Stimulated activated naive B cell treated with anti-CD40 and anti-IgM and Interleukin-4, amounts not matched to agents 10 μg/mL and 1 μg/mL and 100 μg/mL, for 72 hours (primary cell): ENCODE measurements at regions not wholly inside any gene's neighbourhood (a gene's known extent, or its start where the extent isn't known, plus 50 kb on each side); places are given as distances from the start of the nearest gene placed in this dataset.

Experiments
- ATAC-seq, 2 donors: fragments of 150-1000 bp; cut with Tn5 transposase; replicated peaks; 2 replicates each; pipeline ENCODE4 v1.10.0; 2021; ENCODE audit warnings: moderate library complexity in 1 of 2
- DNase-seq: peaks from one replicate; pipeline ENCODE4 v3.0.0; 2021
- H3K27ac Mint-ChIP-seq: one replicate; pipeline ENCODE4 v1.8.0; 2022; ENCODE audit warnings: mild to moderate bottlenecking, mixed read lengths
- H3K27me3 Mint-ChIP-seq, 2 donors: one replicate each; pipeline ENCODE4 v1.8.0; 2022; ENCODE audit warnings: mixed read lengths in 2 of 2
- H3K36me3 Mint-ChIP-seq, 2 donors: one replicate each; pipeline ENCODE4 v1.8.0; 2022; ENCODE audit warnings: mixed read lengths in 2 of 2, mild to moderate bottlenecking in 1 of 2
- H3K4me1 Mint-ChIP-seq, 2 donors: one replicate each; pipeline ENCODE4 v1.8.0; 2022; ENCODE audit warnings: mixed read lengths in 2 of 2, mild to moderate bottlenecking in 1 of 2
- H3K4me3 Mint-ChIP-seq, 2 donors: one replicate each; pipeline ENCODE4 v1.8.0; 2022; ENCODE audit warnings: mild to moderate bottlenecking in 2 of 2, mixed read lengths in 2 of 2, moderate library complexity in 1 of 2
- H3K9me3 Mint-ChIP-seq, 2 donors: one replicate each; pipeline ENCODE4 v1.8.0; 2022; ENCODE audit warnings: mixed read lengths in 2 of 2, mild to moderate bottlenecking in 1 of 2

GRCh38 chr2:49832555-49832954 lies 678.2 kb upstream of the FSHR start:
- no peak overlapping the region for H3K27ac Mint-ChIP-seq
- no peaks in the 10 kb centered on the region for H3K27me3 Mint-ChIP-seq
- no peaks in the 10 kb centered on the region for H3K36me3 Mint-ChIP-seq
- DNase-seq (no peak), ATAC-seq (no peak)
- H3K4me1 Mint-ChIP-seq: no peaks in the 10 kb centered on the region
- no peak overlapping the region for H3K4me3 Mint-ChIP-seq
- peaks cover 0 to 4% of the 10 kb centered on the region in 2 donors for H3K9me3 Mint-ChIP-seq

- Mint-ChIP-seq H3K27ac (no peak overlapping the region), H3K27me3 (no peaks in the 10 kb centered on the region), H3K4me1 (no peaks in the 10 kb centered on the region), H3K4me3 (no peak overlapping the region), H3K36me3 (no peaks in the 10 kb centered on the region), H3K9me3 (peaks cover 2 to 5% of the 10 kb centered on the region in 2 donors)
- ATAC-seq (no peak), DNase-seq (no peak)
Observed at GRCh38 chr2:49831698-49832367, 677.5 kb upstream of the FSHR start.

- H3K4me1 Mint-ChIP-seq: no peaks in the 10 kb centered on the region
- DNase-seq (no peak), ATAC-seq (no peak)
- H3K9me3 Mint-ChIP-seq: peaks cover 4 to 7% of the 10 kb centered on the region in 2 donors
- H3K4me3 Mint-ChIP-seq: no peak overlapping the region
- no peak overlapping the region for H3K27ac Mint-ChIP-seq
- H3K36me3 Mint-ChIP-seq: no peaks in the 10 kb centered on the region
- H3K27me3 Mint-ChIP-seq: no peaks in the 10 kb centered on the region
Observed at GRCh38 chr2:49830846-49831245, 676.5 kb upstream of the FSHR start.

- no peaks in the 10 kb centered on the region for H3K4me1 Mint-ChIP-seq
- H3K36me3 Mint-ChIP-seq: no peaks in the 10 kb centered on the region
- H3K27me3 Mint-ChIP-seq: no peaks in the 10 kb centered on the region
- peaks cover 13 to 26% of the 10 kb centered on the region in 2 donors for H3K9me3 Mint-ChIP-seq
- no peak overlapping the region for H3K27ac Mint-ChIP-seq
- ATAC-seq (no peak), DNase-seq (no peak)
- no peak overlapping the region for H3K4me3 Mint-ChIP-seq
Observed at GRCh38 chr2:49827366-49827765, 673.1 kb upstream of the FSHR start.

GRCh38 chr2:49813208-49813607 lies 658.9 kb upstream of the FSHR start:
- Mint-ChIP-seq H3K27me3 (no peaks in the 10 kb centered on the region), H3K36me3 (no peaks in the 10 kb centered on the region), H3K4me1 (no peaks in the 10 kb centered on the region), H3K9me3 (no peaks in the 10 kb centered on the region), H3K4me3 (no peak overlapping the region), H3K27ac (no peak overlapping the region)
- no peak for ATAC-seq
- DNase-seq: no peak

GRCh38 chr2:49812730-49813129 lies 658.4 kb upstream of the FSHR start:
- H3K27me3 Mint-ChIP-seq: no peaks in the 10 kb centered on the region
- no peak overlapping the region for H3K4me3 Mint-ChIP-seq
- DNase-seq (no peak), ATAC-seq (no peak)
- H3K36me3 Mint-ChIP-seq: no peaks in the 10 kb centered on the region
- H3K9me3 Mint-ChIP-seq: no peaks in the 10 kb centered on the region
- no peak overlapping the region for H3K27ac Mint-ChIP-seq
- H3K4me1 Mint-ChIP-seq: no peaks in the 10 kb centered on the region

- Mint-ChIP-seq H3K36me3 (no peaks in the 10 kb centered on the region), H3K9me3 (no peaks in the 10 kb centered on the region)
Observed at GRCh38 chr2:49811502-49811901, 657.2 kb upstream of the FSHR start.

GRCh38 chr2:49807689-49808088 lies 653.4 kb upstream of the FSHR start:
- Mint-ChIP-seq H3K4me3 (no peak overlapping the region), H3K9me3 (peaks cover 2 to 3% of the 10 kb centered on the region in 2 donors)

More at GRCh38 chr2:49811502-49811901, 657.2 kb upstream of the FSHR start:
- no peak overlapping the region for H3K27ac Mint-ChIP-seq
- ATAC-seq (no peak), DNase-seq (no peak)
- no peaks in the 10 kb centered on the region for H3K27me3 Mint-ChIP-seq
- no peak overlapping the region for H3K4me3 Mint-ChIP-seq
- H3K4me1 Mint-ChIP-seq: no peaks in the 10 kb centered on the region

GRCh38 chr2:49804111-49804510 lies 649.8 kb upstream of the FSHR start:
- no peaks in the 10 kb centered on the region for H3K4me1 Mint-ChIP-seq
- no peaks in the 10 kb centered on the region for H3K27me3 Mint-ChIP-seq
- no peak for ATAC-seq
- no peak overlapping the region for H3K4me3 Mint-ChIP-seq
- DNase-seq: no peak
- no peak overlapping the region for H3K27ac Mint-ChIP-seq
- peaks cover 2 to 3% of the 10 kb centered on the region in 2 donors for H3K9me3 Mint-ChIP-seq
- H3K36me3 Mint-ChIP-seq: no peaks in the 10 kb centered on the region

More at GRCh38 chr2:49807689-49808088, 653.4 kb upstream of the FSHR start:
- DNase-seq (no peak), ATAC-seq (no peak)
- H3K36me3 Mint-ChIP-seq: no peaks in the 10 kb centered on the region
- H3K27ac Mint-ChIP-seq: no peak overlapping the region
- no peaks in the 10 kb centered on the region for H3K27me3 Mint-ChIP-seq
- no peaks in the 10 kb centered on the region for H3K4me1 Mint-ChIP-seq

- H3K36me3 Mint-ChIP-seq: no peaks in the 10 kb centered on the region
- H3K27me3 Mint-ChIP-seq: no peaks in the 10 kb centered on the region
- ATAC-seq (no peak), DNase-seq (no peak)
- H3K27ac Mint-ChIP-seq: no peak overlapping the region
- H3K4me3 Mint-ChIP-seq: no peak overlapping the region
- peaks cover 2 to 3% of the 10 kb centered on the region in 2 donors for H3K9me3 Mint-ChIP-seq
- no peaks in the 10 kb centered on the region for H3K4me1 Mint-ChIP-seq
Observed at GRCh38 chr2:49801898-49802450, 647.7 kb upstream of the FSHR start.

- H3K27ac Mint-ChIP-seq: no peak overlapping the region
- H3K9me3 Mint-ChIP-seq: peaks cover 0 to 1% of the 10 kb centered on the region in 2 donors
Observed at GRCh38 chr2:49798570-49798969, 644.3 kb upstream of the FSHR start.

GRCh38 chr2:49796266-49796665 lies 642.0 kb upstream of the FSHR start:
- Mint-ChIP-seq H3K27ac (no peak overlapping the region), H3K9me3 (peaks cover 0 to 1% of the 10 kb centered on the region in 2 donors), H3K27me3 (no peaks in the 10 kb centered on the region), H3K36me3 (no peaks in the 10 kb centered on the region), H3K4me1 (no peaks in the 10 kb centered on the region), H3K4me3 (no peak overlapping the region)
- DNase-seq: no peak
- ATAC-seq: no peak

More at GRCh38 chr2:49798570-49798969, 644.3 kb upstream of the FSHR start:
- ATAC-seq (no peak), DNase-seq (no peak)
- Mint-ChIP-seq H3K36me3 (no peaks in the 10 kb centered on the region), H3K27me3 (no peaks in the 10 kb centered on the region), H3K4me3 (no peak overlapping the region), H3K4me1 (no peaks in the 10 kb centered on the region)

GRCh38 chr2:49794396-49794795 lies 640.1 kb upstream of the FSHR start:
- no peaks in the 10 kb centered on the region for H3K27me3 Mint-ChIP-seq
- no peaks in the 10 kb centered on the region for H3K36me3 Mint-ChIP-seq
- H3K27ac Mint-ChIP-seq: no peak overlapping the region
- ATAC-seq (no peak), DNase-seq (no peak)
- H3K9me3 Mint-ChIP-seq: peaks cover 0 to 1% of the 10 kb centered on the region in 2 donors
- no peaks in the 10 kb centered on the region for H3K4me1 Mint-ChIP-seq
- H3K4me3 Mint-ChIP-seq: no peak overlapping the region

GRCh38 chr2:49788300-49788699 lies 634.0 kb upstream of the FSHR start:
- ATAC-seq: no peak
- no peaks in the 10 kb centered on the region for H3K4me1 Mint-ChIP-seq
- no peaks in the 10 kb centered on the region for H3K27me3 Mint-ChIP-seq
- no peak overlapping the region for H3K27ac Mint-ChIP-seq
- no peaks in the 10 kb centered on the region for H3K36me3 Mint-ChIP-seq
- no peak for DNase-seq
- peaks cover 2 to 3% of the 10 kb centered on the region in 2 donors for H3K9me3 Mint-ChIP-seq
- no peak overlapping the region for H3K4me3 Mint-ChIP-seq

GRCh38 chr2:49780949-49781348 lies 626.6 kb upstream of the FSHR start:
- DNase-seq: no peak
- peaks cover 0 to 1% of the 10 kb centered on the region in 2 donors for H3K9me3 Mint-ChIP-seq
- ATAC-seq: no peak
- H3K4me3 Mint-ChIP-seq: no peak overlapping the region
- no peaks in the 10 kb centered on the region for H3K36me3 Mint-ChIP-seq
- no peaks in the 10 kb centered on the region for H3K27me3 Mint-ChIP-seq
- no peaks in the 10 kb centered on the region for H3K4me1 Mint-ChIP-seq
- no peak overlapping the region for H3K27ac Mint-ChIP-seq
